Immature natural killer cell (primary cell): ENCODE measurements at regions not wholly inside any gene's neighbourhood (a gene's known extent, or its start where the extent isn't known, plus 50 kb on each side); places are given as distances from the start of the nearest gene placed in this dataset.

Experiments used
- DNase-seq, 3 donors: peaks; one replicate each; pipeline ENCODE4 v3.0.0; 2022; ENCODE audit warnings: mixed read lengths in 1 of 3
- H3K27ac Mint-ChIP-seq, 6 donors: one replicate each; pipeline ENCODE4 v1.8.0; 2020; ENCODE audit warnings: mixed read lengths in 6 of 6, mild to moderate bottlenecking in 5 of 6, inconsistent platforms in 4 of 6, moderate library complexity in 3 of 6
- H3K27me3 Mint-ChIP-seq, 3 donors: one replicate each; pipeline ENCODE4 v1.8.0; 2020 to 2021; ENCODE audit warnings: low read depth in 3 of 3, mild to moderate bottlenecking in 3 of 3, mixed read lengths in 3 of 3, moderate library complexity in 3 of 3, inconsistent platforms in 1 of 3
- H3K36me3 Mint-ChIP-seq, 3 donors: one replicate each; pipeline ENCODE4 v1.8.0; 2020; ENCODE audit warnings: mixed read lengths in 3 of 3, inconsistent platforms in 2 of 3, mild to moderate bottlenecking in 2 of 3
- H3K4me1 Mint-ChIP-seq, 2 donors: one replicate each; pipeline ENCODE4 v1.8.0; 2020; ENCODE audit warnings: inconsistent platforms in 2 of 2, mild to moderate bottlenecking in 2 of 2, mixed read lengths in 2 of 2, moderate library complexity in 1 of 2
- H3K4me3 Mint-ChIP-seq, 5 donors: one replicate each; pipeline ENCODE4 v1.8.0; 2020; ENCODE audit warnings: mild to moderate bottlenecking in 5 of 5, mixed read lengths in 5 of 5, inconsistent platforms in 3 of 5, moderate library complexity in 3 of 5
- H3K9me3 Mint-ChIP-seq, 6 donors: one replicate each; pipeline ENCODE4 v1.8.0; 2020; ENCODE audit warnings: mild to moderate bottlenecking in 6 of 6, mixed read lengths in 6 of 6, inconsistent platforms in 4 of 6, moderate library complexity in 3 of 6

- Mint-ChIP-seq H3K27ac (no peak overlapping the region), H3K4me3 (no peak overlapping the region), H3K9me3 (peaks cover 0 to 15% (median 4%) of the 10 kb centered on the region in 6 donors), H3K27me3 (peaks cover 0 to 3% (median 0%) of the 10 kb centered on the region in 3 donors), H3K4me1 (no peaks in the 10 kb centered on the region), H3K36me3 (no peaks in the 10 kb centered on the region)
- no peak for DNase-seq
These were observed 280.2 kb downstream of the TMEM121 start for GRCh38 chr14:105806568-105806967.

- H3K27ac Mint-ChIP-seq: no peak overlapping the region
- no peaks in the 10 kb centered on the region for H3K4me1 Mint-ChIP-seq
- H3K36me3 Mint-ChIP-seq: no peaks in the 10 kb centered on the region
- H3K4me3 Mint-ChIP-seq: no peak overlapping the region
- DNase-seq: no peak
- no peaks in the 10 kb centered on the region for H3K9me3 Mint-ChIP-seq
- peaks cover 5 to 8% (median 6%) of the 10 kb centered on the region in 3 donors for H3K27me3 Mint-ChIP-seq
These were observed 291.8 kb downstream of the TMEM121 start for GRCh38 chr14:105817971-105818711.

GRCh38 chr14:105818712-105819005 lies 292.3 kb downstream of the TMEM121 start:
- Mint-ChIP-seq H3K27me3 (peaks cover 3 to 8% (median 6%) of the 10 kb centered on the region in 3 donors), H3K27ac (no peak overlapping the region), H3K9me3 (no peaks in the 10 kb centered on the region), H3K36me3 (no peaks in the 10 kb centered on the region), H3K4me3 (no peak overlapping the region), H3K4me1 (no peaks in the 10 kb centered on the region)
- no peak for DNase-seq

- H3K27ac Mint-ChIP-seq: no peak overlapping the region
- H3K4me1 Mint-ChIP-seq: no peaks in the 10 kb centered on the region
- no peak overlapping the region for H3K4me3 Mint-ChIP-seq
These were observed 303.8 kb downstream of the TMEM121 start for GRCh38 chr14:105830171-105830570.

GRCh38 chr14:105836160-105836559 lies 309.8 kb downstream of the TMEM121 start:
- Mint-ChIP-seq H3K27ac (peak overlapping the region in 1 of 6 donors; percentile 22), H3K4me1 (no peaks in the 10 kb centered on the region), H3K27me3 (peaks cover 3 to 5% (median 5%) of the 10 kb centered on the region in 3 donors), H3K4me3 (no peak overlapping the region), H3K9me3 (no peaks in the 10 kb centered on the region), H3K36me3 (no peaks in the 10 kb centered on the region)
- DNase-seq: no peak

More at GRCh38 chr14:105830171-105830570, 303.8 kb downstream of the TMEM121 start:
- H3K9me3 Mint-ChIP-seq: no peaks in the 10 kb centered on the region
- DNase-seq: no peak
- peaks cover 4 to 10% (median 6%) of the 10 kb centered on the region in 3 donors for H3K27me3 Mint-ChIP-seq
- no peaks in the 10 kb centered on the region for H3K36me3 Mint-ChIP-seq

GRCh38 chr14:105836730-105837129 lies 310.3 kb downstream of the TMEM121 start:
- H3K36me3 Mint-ChIP-seq: no peaks in the 10 kb centered on the region
- no peaks in the 10 kb centered on the region for H3K9me3 Mint-ChIP-seq
- H3K4me1 Mint-ChIP-seq: no peaks in the 10 kb centered on the region
- H3K4me3 Mint-ChIP-seq: no peak overlapping the region
- H3K27ac Mint-ChIP-seq: no peak overlapping the region
- DNase-seq: no peak
- H3K27me3 Mint-ChIP-seq: peaks cover 3 to 5% (median 5%) of the 10 kb centered on the region in 3 donors

GRCh38 chr14:105837349-105838063 lies 311.1 kb downstream of the TMEM121 start:
- peaks cover 0 to 2% of the 10 kb centered on the region in 2 donors for H3K4me1 Mint-ChIP-seq
- no peaks in the 10 kb centered on the region for H3K9me3 Mint-ChIP-seq
- H3K27me3 Mint-ChIP-seq: peaks cover 3 to 7% (median 5%) of the 10 kb centered on the region in 3 donors
- no peak overlapping the region for H3K4me3 Mint-ChIP-seq
- no peaks in the 10 kb centered on the region for H3K36me3 Mint-ChIP-seq
- no peak overlapping the region for H3K27ac Mint-ChIP-seq
- DNase-seq: no peak

GRCh38 chr14:105838107-105838506 lies 311.7 kb downstream of the TMEM121 start:
- Mint-ChIP-seq H3K27ac (no peak overlapping the region), H3K27me3 (peaks cover 3 to 7% (median 5%) of the 10 kb centered on the region in 3 donors), H3K9me3 (no peaks in the 10 kb centered on the region), H3K4me1 (peaks cover 0 to 2% of the 10 kb centered on the region in 2 donors), H3K4me3 (no peak overlapping the region), H3K36me3 (no peaks in the 10 kb centered on the region)
- no peak for DNase-seq

GRCh38 chr14:105838591-105839424 lies 312.4 kb downstream of the TMEM121 start:
- peaks cover 1 to 7% (median 3%) of the 10 kb centered on the region in 3 donors for H3K27me3 Mint-ChIP-seq
- no peak overlapping the region for H3K4me3 Mint-ChIP-seq
- DNase-seq: no peak
- H3K36me3 Mint-ChIP-seq: no peaks in the 10 kb centered on the region
- H3K27ac Mint-ChIP-seq: no peak overlapping the region
- peaks cover 0 to 2% of the 10 kb centered on the region in 2 donors for H3K4me1 Mint-ChIP-seq
- H3K9me3 Mint-ChIP-seq: no peaks in the 10 kb centered on the region

- H3K27me3 Mint-ChIP-seq: peaks cover 1 to 7% (median 3%) of the 10 kb centered on the region in 3 donors
- peaks cover 0 to 2% of the 10 kb centered on the region in 2 donors for H3K4me1 Mint-ChIP-seq
- H3K27ac Mint-ChIP-seq: no peak overlapping the region
- H3K9me3 Mint-ChIP-seq: no peaks in the 10 kb centered on the region
- H3K36me3 Mint-ChIP-seq: no peaks in the 10 kb centered on the region
- no peak for DNase-seq
- H3K4me3 Mint-ChIP-seq: no peak overlapping the region
These were observed 313.3 kb downstream of the TMEM121 start for GRCh38 chr14:105839425-105840265.

GRCh38 chr14:105840266-105841021 lies 314.1 kb downstream of the TMEM121 start:
- DNase-seq: no peak
- Mint-ChIP-seq H3K9me3 (no peaks in the 10 kb centered on the region), H3K27ac (no peak overlapping the region)

GRCh38 chr14:105841022-105842009 lies 314.9 kb downstream of the TMEM121 start:
- no peak for DNase-seq
- Mint-ChIP-seq H3K27ac (no peak overlapping the region), H3K4me3 (no peak overlapping the region), H3K4me1 (peaks cover 0 to 2% of the 10 kb centered on the region in 2 donors), H3K36me3 (no peaks in the 10 kb centered on the region), H3K27me3 (peaks cover under 1 to 7% (median 5%) of the 10 kb centered on the region in 3 donors), H3K9me3 (no peaks in the 10 kb centered on the region)

More at GRCh38 chr14:105840266-105841021, 314.1 kb downstream of the TMEM121 start:
- Mint-ChIP-seq H3K27me3 (peaks cover 3 to 7% (median 5%) of the 10 kb centered on the region in 3 donors), H3K36me3 (no peaks in the 10 kb centered on the region), H3K4me3 (no peak overlapping the region), H3K4me1 (peaks cover 0 to 2% of the 10 kb centered on the region in 2 donors)
